ENCODE measurements at regions not wholly inside any gene's neighbourhood (a gene's known extent, or its start where the extent isn't known, plus 50 kb on each side); places are given as distances from the start of the nearest gene placed in this dataset.

- Histone ChIP-seq H3K4me3 (no peak overlapping the region), H3K36me3 (no peaks in the 10 kb centered on the region), H3K4me1 (no peaks in the 10 kb centered on the region), H3K27ac (no peak overlapping the region), H3K27me3 (replicated peaks in 1 of 7) (no peaks in the 10 kb centered on the region), H3K9me3 (peaks cover 0 to 5% (median 0%) of the 10 kb centered on the region in 8 donors)
- intact Hi-C loops (cut with DNase I; ENCODE audit: low total_unique reads): no loop called here
- 65 to 94% (median 81%) methylated on average over 2 to 4 of the region's 4 CpGs for WGBS, 5 donors
- TF ChIP-seq CTCF (IDR thresholded peaks at IDR 0.05 in 8 of 11, conservative IDR thresholded peaks at IDR 0.05 in 3 of 11) (no peak), POLR2A (IDR thresholded peaks at IDR 0.05) (no peak), POLR2AphosphoS5 (IDR thresholded peaks at IDR 0.05) (no peak)
- DNase-seq: no peak
Observed at GRCh38 chrX:145923376-145923775, 105.7 kb downstream of the SLITRK2 start.

- Histone ChIP-seq H3K9me3 (peaks cover 0 to 8% (median 0%) of the 10 kb centered on the region in 8 donors), H3K4me1 (no peaks in the 10 kb centered on the region), H3K27me3 (replicated peaks in 1 of 7) (no peaks in the 10 kb centered on the region), H3K4me3 (no peak overlapping the region), H3K27ac (no peak overlapping the region), H3K36me3 (no peaks in the 10 kb centered on the region)
- DNase-seq: no peak
- intact Hi-C loops (cut with DNase I; ENCODE audit: low total_unique reads): no loop called here
- no peak for TF ChIP-seq CTCF (IDR thresholded peaks at IDR 0.05 in 8 of 11, conservative IDR thresholded peaks at IDR 0.05 in 3 of 11)
- TF ChIP-seq POLR2A (IDR thresholded peaks at IDR 0.05): no peak
- WGBS, 5 donors: 67 to 79% (median 70%) methylated on average over 1 of the region's 1 CpG
Observed at GRCh38 chrX:145936769-145937168, 119.1 kb downstream of the SLITRK2 start.

GRCh38 chrX:145949056-145949455 lies 131.4 kb downstream of the SLITRK2 start:
- H3K4me3 ChIP-seq: no peak overlapping the region
- intact Hi-C loops (cut with DNase I; ENCODE audit: low total_unique reads): no loop called here
- no peaks in the 10 kb centered on the region for H3K4me1 ChIP-seq
- peaks cover 0 to 12% (median 0%) of the 10 kb centered on the region in 8 donors for H3K9me3 ChIP-seq
- no peak overlapping the region for H3K27ac ChIP-seq
- H3K36me3 ChIP-seq: no peaks in the 10 kb centered on the region
- TF ChIP-seq CTCF (IDR thresholded peaks at IDR 0.05 in 8 of 11, conservative IDR thresholded peaks at IDR 0.05 in 3 of 11): no peak
- no peak for TF ChIP-seq POLR2AphosphoS5 (IDR thresholded peaks at IDR 0.05)
- no peak for TF ChIP-seq POLR2A (IDR thresholded peaks at IDR 0.05)
- no peaks in the 10 kb centered on the region for H3K27me3 ChIP-seq (replicated peaks in 1 of 7)
- 35 to 69% (median 51%) methylated on average over 3 of the region's 3 CpGs for WGBS, 5 donors
- no peak for DNase-seq

GRCh38 chrX:145953628-145954027 lies 136.0 kb downstream of the SLITRK2 start:
- H3K27me3 ChIP-seq (replicated peaks in 1 of 7): no peaks in the 10 kb centered on the region
- H3K27ac ChIP-seq: no peak overlapping the region
- H3K4me1 ChIP-seq: no peaks in the 10 kb centered on the region
- H3K36me3 ChIP-seq: no peaks in the 10 kb centered on the region
- TF ChIP-seq CTCF (IDR thresholded peaks at IDR 0.05 in 8 of 11, conservative IDR thresholded peaks at IDR 0.05 in 3 of 11): no peak
- H3K9me3 ChIP-seq: peaks cover 0 to 12% (median 0%) of the 10 kb centered on the region in 8 donors
- intact Hi-C loops (cut with DNase I; ENCODE audit: low total_unique reads): loop anchor here (10.0 kb wide), 1 partner anchor 61 kb away; no protein-coding TSS in a partner anchor
- no peak overlapping the region for H3K4me3 ChIP-seq
- DNase-seq: no peak
